HEK293 (cell line): ENCODE measurements at regions not wholly inside any gene's neighbourhood (a gene's known extent, or its start where the extent isn't known, plus 50 kb on each side); places are given as distances from the start of the nearest gene placed in this dataset.

Experiments used
- FEZF1 ChIP-seq: fragments of 450-650 bp; formaldehyde crosslinking; IDR thresholded peaks from 2 replicates; pipeline ENCODE4 v1.5.1; 2016; ENCODE audit warnings: missing biosample characterization, missing genetic modification characterization
- GLI4 ChIP-seq: fragments of 450-650 bp; formaldehyde crosslinking; IDR thresholded peaks from 2 replicates; pipeline ENCODE4 v1.5.1; 2016; ENCODE audit warnings: missing biosample characterization, missing genetic modification characterization
- MZF1 ChIP-seq: fragments of 450-650 bp; formaldehyde crosslinking; IDR thresholded peaks from 2 replicates; pipeline ENCODE4 v1.5.1; 2017; ENCODE audit warnings: missing biosample characterization, missing genetic modification characterization, borderline replicate concordance
- YY2 ChIP-seq: fragments of 450-650 bp; formaldehyde crosslinking; IDR thresholded peaks from 2 replicates; pipeline ENCODE4 v1.5.1; 2016; ENCODE audit warnings: missing biosample characterization, missing genetic modification characterization
- ZBTB7A ChIP-seq: fragments of 450-650 bp; formaldehyde crosslinking; IDR thresholded peaks from 2 replicates; pipeline ENCODE4 v1.5.1; 2016; ENCODE audit warnings: low read depth, missing biosample characterization, missing genetic modification characterization
- ZBTB8A ChIP-seq: fragments of 450-650 bp; formaldehyde crosslinking; IDR thresholded peaks from 2 replicates; pipeline ENCODE4 v1.5.1; 2016; ENCODE audit warnings: missing biosample characterization, missing genetic modification characterization
- ZNF239 ChIP-seq: fragments of 450-650 bp; formaldehyde crosslinking; IDR thresholded peaks from 2 replicates; pipeline ENCODE4 v1.5.1; 2016; ENCODE audit warnings: missing biosample characterization, missing genetic modification characterization
- ZNF302 ChIP-seq: fragments of 450-650 bp; formaldehyde crosslinking; IDR thresholded peaks from 2 replicates; pipeline ENCODE4 v1.5.1; 2016; ENCODE audit warnings: missing biosample characterization, missing genetic modification characterization, low read depth
- ZNF350 ChIP-seq: fragments of 450-650 bp; formaldehyde crosslinking; IDR thresholded peaks from 2 replicates; pipeline ENCODE4 v1.5.0; 2017; ENCODE audit warnings: missing biosample characterization, mild to moderate bottlenecking, missing genetic modification characterization
- ZNF48 ChIP-seq: fragments of 450-650 bp; formaldehyde crosslinking; IDR thresholded peaks from 2 replicates; pipeline ENCODE4 v1.5.1; 2016; ENCODE audit warnings: missing biosample characterization, missing genetic modification characterization
- ZNF530 ChIP-seq: fragments of 450-650 bp; formaldehyde crosslinking; IDR thresholded peaks from 2 replicates; pipeline ENCODE4 v1.5.1; 2016; ENCODE audit warnings: low read depth, missing biosample characterization, missing genetic modification characterization
- ZNF777 ChIP-seq: fragments of 450-650 bp; formaldehyde crosslinking; IDR thresholded peaks from 2 replicates; pipeline ENCODE4 v1.5.1; 2017; ENCODE audit warnings: missing biosample characterization, missing genetic modification characterization, borderline replicate concordance
- TF ChIP-seq, protein P1 (sequence below): fragments of 450-650 bp; formaldehyde crosslinking; IDR thresholded peaks from 2 replicates; pipeline ENCODE4 v1.5.1; 2016; ENCODE audit warnings: missing biosample characterization, missing genetic modification characterization
- TF ChIP-seq, protein P2 (sequence below): fragments of 450-650 bp; formaldehyde crosslinking; IDR thresholded peaks from 2 replicates; pipeline ENCODE4 v1.5.1; 2016; ENCODE audit warnings: missing biosample characterization, missing genetic modification characterization

DNA sequence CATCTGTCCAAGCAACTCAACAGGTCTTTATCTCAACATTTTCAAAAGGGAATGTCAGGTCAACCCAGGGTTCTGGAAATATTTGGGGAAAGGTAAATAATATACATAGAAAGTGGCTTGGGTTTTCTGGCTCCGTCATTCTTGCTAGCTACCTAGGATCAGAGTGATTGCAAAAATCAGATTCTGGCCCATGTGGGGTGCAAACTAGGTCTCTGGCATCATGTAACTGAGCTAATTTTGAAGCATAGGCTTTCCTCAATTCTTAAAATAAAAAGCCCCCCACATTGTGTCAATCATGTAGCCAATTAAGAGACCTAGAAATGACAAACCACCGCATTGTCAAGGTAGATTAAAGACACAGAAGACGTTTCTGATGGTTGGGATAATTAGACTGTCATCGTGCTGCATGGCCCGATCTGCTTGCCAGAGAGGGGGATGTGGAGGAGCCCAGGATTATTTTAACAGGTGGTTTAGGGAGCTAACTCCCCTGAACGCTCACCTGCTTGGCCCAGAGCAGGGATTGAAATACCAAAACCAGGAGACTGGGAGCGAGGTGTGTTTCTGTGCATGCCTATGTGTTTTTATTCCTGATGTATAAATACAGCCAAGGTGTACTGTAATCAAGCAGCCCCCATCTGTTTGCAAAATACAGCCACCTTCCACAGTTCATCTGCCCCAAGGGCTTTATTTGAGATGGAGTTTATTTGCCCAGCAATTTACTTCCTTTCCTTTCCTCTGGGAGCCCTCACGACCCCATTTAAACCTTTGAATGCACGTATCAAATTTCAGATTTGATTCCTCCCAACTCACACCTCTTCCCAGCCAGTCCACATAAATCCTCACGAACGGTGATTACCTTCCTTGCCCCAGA is 189.5 kb downstream of the TTC8 start:
- TF ChIP-seq ZNF530 (tag by site-specific recombination) (no peak), ZNF239 (no peak), ZBTB8A (tag by site-specific recombination) (no peak), ZNF48 (no peak), MZF1 (tag by site-specific recombination) (no peak), YY2 (tag by site-specific recombination) (no peak), ZNF777 (tag by site-specific recombination) (no peak), ZNF302 (tag by site-specific recombination) (no peak), ZNF350 (no peak), FEZF1 (tag by site-specific recombination) (0 out of 2 replicates have a peak, but pooled peaks have one; percentile 47), GLI4 (tag by site-specific recombination) (no peak), ZBTB7A (tag by site-specific recombination) (no peak)
- TF ChIP-seq, protein P1, sequence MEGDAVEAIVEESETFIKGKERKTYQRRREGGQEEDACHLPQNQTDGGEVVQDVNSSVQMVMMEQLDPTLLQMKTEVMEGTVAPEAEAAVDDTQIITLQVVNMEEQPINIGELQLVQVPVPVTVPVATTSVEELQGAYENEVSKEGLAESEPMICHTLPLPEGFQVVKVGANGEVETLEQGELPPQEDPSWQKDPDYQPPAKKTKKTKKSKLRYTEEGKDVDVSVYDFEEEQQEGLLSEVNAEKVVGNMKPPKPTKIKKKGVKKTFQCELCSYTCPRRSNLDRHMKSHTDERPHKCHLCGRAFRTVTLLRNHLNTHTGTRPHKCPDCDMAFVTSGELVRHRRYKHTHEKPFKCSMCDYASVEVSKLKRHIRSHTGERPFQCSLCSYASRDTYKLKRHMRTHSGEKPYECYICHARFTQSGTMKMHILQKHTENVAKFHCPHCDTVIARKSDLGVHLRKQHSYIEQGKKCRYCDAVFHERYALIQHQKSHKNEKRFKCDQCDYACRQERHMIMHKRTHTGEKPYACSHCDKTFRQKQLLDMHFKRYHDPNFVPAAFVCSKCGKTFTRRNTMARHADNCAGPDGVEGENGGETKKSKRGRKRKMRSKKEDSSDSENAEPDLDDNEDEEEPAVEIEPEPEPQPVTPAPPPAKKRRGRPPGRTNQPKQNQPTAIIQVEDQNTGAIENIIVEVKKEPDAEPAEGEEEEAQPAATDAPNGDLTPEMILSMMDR (tag by site-specific recombination): no peak
- TF ChIP-seq, protein P2, sequence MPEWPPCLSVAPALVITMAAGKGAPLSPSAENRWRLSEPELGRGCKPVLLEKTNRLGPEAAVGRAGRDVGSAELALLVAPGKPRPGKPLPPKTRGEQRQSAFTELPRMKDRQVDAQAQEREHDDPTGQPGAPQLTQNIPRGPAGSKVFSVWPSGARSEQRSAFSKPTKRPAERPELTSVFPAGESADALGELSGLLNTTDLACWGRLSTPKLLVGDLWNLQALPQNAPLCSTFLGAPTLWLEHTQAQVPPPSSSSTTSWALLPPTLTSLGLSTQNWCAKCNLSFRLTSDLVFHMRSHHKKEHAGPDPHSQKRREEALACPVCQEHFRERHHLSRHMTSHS (tag by site-specific recombination): no peak
